22Rv1 (cell line): ENCODE measurements at regions not wholly inside any gene's neighbourhood (a gene's known extent, or its start where the extent isn't known, plus 50 kb on each side); places are given as distances from the start of the nearest gene placed in this dataset.

Experiments
- ZFX ChIP-seq: fragments of 450-650 bp; IDR thresholded peaks from 2 replicates; pipeline ENCODE4 v1.6.1; 2017; ENCODE audit warnings: antibody characterized with exemption, borderline replicate concordance
- TF ChIP-seq, protein P1 (sequence below): fragments of 450-650 bp; IDR thresholded peaks from 2 replicates; pipeline ENCODE4 v1.5.1; 2017; ENCODE audit warnings: mild to moderate bottlenecking

- TF ChIP-seq, protein P1, sequence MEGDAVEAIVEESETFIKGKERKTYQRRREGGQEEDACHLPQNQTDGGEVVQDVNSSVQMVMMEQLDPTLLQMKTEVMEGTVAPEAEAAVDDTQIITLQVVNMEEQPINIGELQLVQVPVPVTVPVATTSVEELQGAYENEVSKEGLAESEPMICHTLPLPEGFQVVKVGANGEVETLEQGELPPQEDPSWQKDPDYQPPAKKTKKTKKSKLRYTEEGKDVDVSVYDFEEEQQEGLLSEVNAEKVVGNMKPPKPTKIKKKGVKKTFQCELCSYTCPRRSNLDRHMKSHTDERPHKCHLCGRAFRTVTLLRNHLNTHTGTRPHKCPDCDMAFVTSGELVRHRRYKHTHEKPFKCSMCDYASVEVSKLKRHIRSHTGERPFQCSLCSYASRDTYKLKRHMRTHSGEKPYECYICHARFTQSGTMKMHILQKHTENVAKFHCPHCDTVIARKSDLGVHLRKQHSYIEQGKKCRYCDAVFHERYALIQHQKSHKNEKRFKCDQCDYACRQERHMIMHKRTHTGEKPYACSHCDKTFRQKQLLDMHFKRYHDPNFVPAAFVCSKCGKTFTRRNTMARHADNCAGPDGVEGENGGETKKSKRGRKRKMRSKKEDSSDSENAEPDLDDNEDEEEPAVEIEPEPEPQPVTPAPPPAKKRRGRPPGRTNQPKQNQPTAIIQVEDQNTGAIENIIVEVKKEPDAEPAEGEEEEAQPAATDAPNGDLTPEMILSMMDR = no peak
- no peak for TF ChIP-seq ZFX
Measured at GRCh38 chr12:24057920-24058476, 108.5 kb upstream of the SOX5 start.
